Fibroblast of mammary gland (primary cell): ENCODE measurements at regions not wholly inside any gene's neighbourhood (a gene's known extent, or its start where the extent isn't known, plus 50 kb on each side); places are given as distances from the start of the nearest gene placed in this dataset.

Experiments used
- DNase-seq: peaks from one replicate; pipeline ENCODE4 v3.0.0-alpha.2; 2010; ENCODE audit warnings: low read depth
- H3K4me3 ChIP-seq: 2 replicates; pipeline ENCODE4 v1.5.1; 2011; ENCODE audit warnings: low read depth, mild to moderate bottlenecking, low read length, moderate library complexity; ENCODE audit not compliant: control insufficient read depth
- CTCF ChIP-seq: conservative IDR thresholded peaks from 2 replicates; pipeline ENCODE4 v1.5.1; 2011; ENCODE audit warnings: low read depth, low read length, inconsistent platforms; ENCODE audit not compliant: control insufficient read depth, insufficient read depth

- no peak overlapping the region for H3K4me3 ChIP-seq
- TF ChIP-seq CTCF, result no peak
- no peak for DNase-seq
These were observed 147.3 kb upstream of the TMEM196 start for GRCh38 chr7:19920705-19921104.

- no peak for TF ChIP-seq CTCF
- H3K4me3 ChIP-seq, result no peak overlapping the region
- DNase-seq, result peak; percentile 61
These were observed 146.7 kb upstream of the TMEM196 start for GRCh38 chr7:19920166-19920565.

GRCh38 chr7:19919261-19920095 is 146.1 kb upstream of the TMEM196 start:
- no peak overlapping the region for H3K4me3 ChIP-seq

GRCh38 chr7:19916046-19916445 is 142.6 kb upstream of the TMEM196 start:
- TF ChIP-seq CTCF, result no peak
- H3K4me3 ChIP-seq, result no peak overlapping the region
- DNase-seq, result no peak

More at GRCh38 chr7:19919261-19920095, 146.1 kb upstream of the TMEM196 start:
- no peak for TF ChIP-seq CTCF
- DNase-seq, result peak; percentile 37

- H3K4me3 ChIP-seq, result no peak overlapping the region
- DNase-seq, result no peak
These were observed 142.2 kb upstream of the TMEM196 start for GRCh38 chr7:19915596-19915995.

GRCh38 chr7:19914866-19915265 is 141.4 kb upstream of the TMEM196 start:
- H3K4me3 ChIP-seq, result no peak overlapping the region
- TF ChIP-seq CTCF, result no peak
- no peak for DNase-seq

More at GRCh38 chr7:19915596-19915995, 142.2 kb upstream of the TMEM196 start:
- TF ChIP-seq CTCF, result no peak
